Endothelial cell of umbilical vein (primary cell): ENCODE measurements at regions not wholly inside any gene's neighbourhood (a gene's known extent, or its start where the extent isn't known, plus 50 kb on each side); places are given as distances from the start of the nearest gene placed in this dataset.

Experiments used
- BruUV-seq: library from RNA; stranded (reverse); fragments of 400-500 nt; replicated peaks from 2 replicates; lab custom pipeline; 2021; lab: Mats Ljungman, UMichigan
- CTCF ChIA-PET: fragments of 300-600, 350-600 bp; sonication (Branson Sonifier 250); formaldehyde crosslinking; loops from one replicate; lab custom pipeline; 2021; ENCODE audit warnings: antibody characterized with exemption, inconsistent platforms; lab: Charles Lee
- POLR2A ChIA-PET: fragments of 300-600, 350-600 bp; sonication (Branson Sonifier 250); formaldehyde crosslinking; loops from one replicate; lab custom pipeline; 2021; ENCODE audit warnings: antibody characterized with exemption, inconsistent platforms; lab: Charles Lee
- DNase-seq: peaks from one replicate; pipeline ENCODE4 v3.0.0-alpha.2; 2011; ENCODE audit warnings: low read depth, low spot score
- FAIRE-seq: peaks from 2 replicates; lab custom pipeline; 2011; peaks lifted over from hg19 to GRCh38; lab: Jason Lieb, UNC
- H2AFZ ChIP-seq: 2 replicates; pipeline ENCODE4 v1.6.0; 2012; ENCODE audit warnings: low read depth, low read length, control low read depth, inconsistent platforms
- H3K27ac ChIP-seq: 2 replicates; pipeline ENCODE4 v1.5.1; 2011; ENCODE audit warnings: low read depth, mild to moderate bottlenecking, control low read depth, low read length, moderate library complexity; ENCODE audit not compliant: insufficient read depth
- H3K27me3 ChIP-seq, 2 experiments: 2 replicates each; pipeline versions ENCODE4 v1.6.0 to v1.6.1; 2011; ENCODE audit warnings: low read length in 2 of 2, mixed read lengths in 1 of 2; ENCODE audit not compliant: control insufficient read depth in 2 of 2, insufficient read depth in 2 of 2
- H3K36me3 ChIP-seq, 2 experiments: 2 replicates in 1 of 2; 3 replicates in 1 of 2; pipeline ENCODE4 v1.5.1; 2011; ENCODE audit warnings: low read length in 2 of 2, mild to moderate bottlenecking in 1 of 2, moderate library complexity in 1 of 2; ENCODE audit not compliant: control insufficient read depth in 2 of 2, insufficient read depth in 2 of 2; ENCODE audit errors: extremely low read depth in 1 of 2
- H3K4me1 ChIP-seq: 3 replicates; pipeline ENCODE4 v1.5.1; 2011; ENCODE audit warnings: mild to moderate bottlenecking, low read length; ENCODE audit not compliant: control insufficient read depth, insufficient read depth; ENCODE audit errors: extremely low read depth
- H3K4me2 ChIP-seq: 2 replicates; pipeline ENCODE4 v1.6.1; 2011; ENCODE audit warnings: low read length, control low read depth, mixed read lengths; ENCODE audit not compliant: insufficient read depth
- H3K4me3 ChIP-seq, 3 experiments: fragments of 200-600 bp in 1 of 3; sonication (generic), shearing (Covaris generic) in 1 of 3; replicated peaks in 1 of 3; 2 replicates each; pipeline ENCODE4 v1.5.1; 2011 to 2016; ENCODE audit warnings: control low read depth in 3 of 3, low read length in 3 of 3, mild to moderate bottlenecking in 2 of 3, inconsistent platforms in 1 of 3, low read depth in 1 of 3, moderate library complexity in 1 of 3; ENCODE audit not compliant: insufficient read depth in 1 of 3
- H3K79me2 ChIP-seq: 2 replicates; pipeline ENCODE4 v1.6.0; 2012; ENCODE audit warnings: low read length, inconsistent platforms; ENCODE audit not compliant: control insufficient read depth, insufficient read depth
- H3K9ac ChIP-seq: replicated peaks from 2 replicates; pipeline ENCODE3; 2011; ENCODE audit warnings: low read length, control low read depth; ENCODE audit not compliant: insufficient read depth; ENCODE audit errors: extremely low read depth
- H3K9me1 ChIP-seq: replicated peaks from 3 replicates; pipeline ENCODE4 v1.6.0; 2011; ENCODE audit warnings: mild to moderate bottlenecking, low read length; ENCODE audit not compliant: control insufficient read depth, insufficient read depth; ENCODE audit errors: extremely low read depth
- H3K9me3 ChIP-seq: replicated peaks from 2 replicates; pipeline ENCODE4 v1.5.1; 2012; ENCODE audit warnings: low read length, inconsistent platforms; ENCODE audit not compliant: control insufficient read depth, insufficient read depth
- H4K20me1 ChIP-seq: replicated peaks from 2 replicates; pipeline ENCODE3; 2011; ENCODE audit warnings: mild to moderate bottlenecking, low read length; ENCODE audit not compliant: control insufficient read depth, insufficient read depth; ENCODE audit errors: extremely low read depth
- EZH2 ChIP-seq: IDR thresholded peaks from 2 replicates; pipeline ENCODE4 v1.6.1; 2012; ENCODE audit warnings: borderline replicate concordance, low read depth, mild to moderate bottlenecking, moderate library complexity, low read length, inconsistent platforms; ENCODE audit not compliant: severe bottlenecking
- FOS ChIP-seq: IDR thresholded peaks from 2 replicates; pipeline ENCODE4 v1.6.1; 2011; ENCODE audit warnings: mild to moderate bottlenecking, low read length, moderate library complexity, borderline replicate concordance; ENCODE audit not compliant: insufficient read depth
- GATA2 ChIP-seq: IDR thresholded peaks from 2 replicates; pipeline ENCODE4 v1.7.0; 2011; ENCODE audit warnings: low read depth, mild to moderate bottlenecking, moderate library complexity, mixed read lengths, low read length; ENCODE audit not compliant: insufficient read length, insufficient read depth
- JUN ChIP-seq: IDR thresholded peaks from 2 replicates; pipeline ENCODE4 v1.6.1; 2011; ENCODE audit warnings: borderline replicate concordance, low read depth; ENCODE audit not compliant: insufficient read length, insufficient read depth
- MYC ChIP-seq: IDR thresholded peaks from one replicate; pipeline ENCODE4 v1.6.1; 2011; ENCODE audit warnings: mild to moderate bottlenecking, low read depth, low read length
- POLR2A ChIP-seq: IDR thresholded peaks from 2 replicates; pipeline ENCODE4 v1.6.1; 2012; ENCODE audit warnings: low read depth, mild to moderate bottlenecking, control low read depth, low read length
- POLR2AphosphoS5 ChIP-seq: IDR thresholded peaks from 2 replicates; pipeline ENCODE4 v1.6.1; 2012; ENCODE audit warnings: low read depth, mild to moderate bottlenecking, control low read depth, low read length, moderate library complexity; ENCODE audit not compliant: insufficient read depth
- dilution Hi-C: fragments of 300-500 bp; cut with MboI; formaldehyde crosslinking; loops from one replicate; pipeline ENCODE4 v1.15.0; 2019; ENCODE audit warnings: low sequenced_read_pairs; ENCODE audit not compliant: extremely low pct_ligation_motif_present
- intact Hi-C: fragments of 100-400 bp; cut with micrococcal nuclease; formaldehyde crosslinking; loops from one replicate; pipeline ENCODE4 v1.10.0; 2022
- TF ChIP-seq, protein P1 (sequence below): IDR thresholded peaks from 2 replicates; pipeline ENCODE4 v1.6.1; 2011; ENCODE audit not compliant: insufficient read depth, insufficient read length
- TF ChIP-seq, protein P2 (sequence below), 2 donors: IDR thresholded peaks; 1 replicate in 1 of 2; 2 replicates in 1 of 2; pipeline ENCODE4 v1.5.1; 2011; ENCODE audit warnings: low read length in 2 of 2, mild to moderate bottlenecking in 2 of 2, moderate library complexity in 2 of 2, control low read depth in 1 of 2, inconsistent platforms in 1 of 2, low read depth in 1 of 2; ENCODE audit not compliant: insufficient read depth in 1 of 2; ENCODE audit errors: extremely low read depth in 1 of 2

DNA sequence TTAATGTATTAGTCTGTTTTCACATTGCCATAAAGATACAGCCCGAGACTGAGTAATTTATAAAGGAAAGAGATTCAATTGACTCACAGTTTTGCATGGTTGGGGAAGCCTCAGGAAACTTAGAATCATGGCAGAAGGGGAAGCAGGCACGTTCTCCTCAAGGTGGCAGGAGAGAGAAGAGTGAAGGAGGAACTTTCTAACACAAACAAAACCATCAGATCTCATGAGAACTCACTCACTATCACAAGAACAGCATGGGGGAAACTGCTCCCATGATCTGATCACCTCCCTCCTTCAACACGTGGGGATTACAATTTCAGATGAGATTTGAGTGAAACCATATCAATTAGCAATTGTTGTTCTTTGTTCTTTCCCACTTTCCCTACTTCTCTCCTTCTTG lies 689.0 kb upstream of the SLITRK1 start:
- POLR2A ChIA-PET: no interaction called here
- intact Hi-C loops: no loop called here
- peaks cover 4% of the 10 kb centered on the region for H3K9me3 ChIP-seq
- BruUV-seq: no TSS peak
- no peak overlapping the region for H2AFZ ChIP-seq
- H3K36me3 ChIP-seq: no peaks in the 10 kb centered on the region
- H3K27me3 ChIP-seq: no peaks in the 10 kb centered on the region
- TF ChIP-seq MYC: no peak
- TF ChIP-seq, protein P1, sequence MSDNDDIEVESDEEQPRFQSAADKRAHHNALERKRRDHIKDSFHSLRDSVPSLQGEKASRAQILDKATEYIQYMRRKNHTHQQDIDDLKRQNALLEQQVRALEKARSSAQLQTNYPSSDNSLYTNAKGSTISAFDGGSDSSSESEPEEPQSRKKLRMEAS: no peak
- TF ChIP-seq FOS: no peak
- no peak for TF ChIP-seq POLR2A
- TF ChIP-seq, protein P2, sequence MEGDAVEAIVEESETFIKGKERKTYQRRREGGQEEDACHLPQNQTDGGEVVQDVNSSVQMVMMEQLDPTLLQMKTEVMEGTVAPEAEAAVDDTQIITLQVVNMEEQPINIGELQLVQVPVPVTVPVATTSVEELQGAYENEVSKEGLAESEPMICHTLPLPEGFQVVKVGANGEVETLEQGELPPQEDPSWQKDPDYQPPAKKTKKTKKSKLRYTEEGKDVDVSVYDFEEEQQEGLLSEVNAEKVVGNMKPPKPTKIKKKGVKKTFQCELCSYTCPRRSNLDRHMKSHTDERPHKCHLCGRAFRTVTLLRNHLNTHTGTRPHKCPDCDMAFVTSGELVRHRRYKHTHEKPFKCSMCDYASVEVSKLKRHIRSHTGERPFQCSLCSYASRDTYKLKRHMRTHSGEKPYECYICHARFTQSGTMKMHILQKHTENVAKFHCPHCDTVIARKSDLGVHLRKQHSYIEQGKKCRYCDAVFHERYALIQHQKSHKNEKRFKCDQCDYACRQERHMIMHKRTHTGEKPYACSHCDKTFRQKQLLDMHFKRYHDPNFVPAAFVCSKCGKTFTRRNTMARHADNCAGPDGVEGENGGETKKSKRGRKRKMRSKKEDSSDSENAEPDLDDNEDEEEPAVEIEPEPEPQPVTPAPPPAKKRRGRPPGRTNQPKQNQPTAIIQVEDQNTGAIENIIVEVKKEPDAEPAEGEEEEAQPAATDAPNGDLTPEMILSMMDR (IDR thresholded peaks at IDR 0.05; ENCODE audit: extremely low read depth in 1 of 2, insufficient read depth in 1 of 2, low read depth in 1 of 2, low read length in 2 of 2): no peak
- no peak for TF ChIP-seq EZH2
- no peak for TF ChIP-seq JUN
- no peak for TF ChIP-seq GATA2
- TF ChIP-seq POLR2AphosphoS5: no peak
- H3K27ac ChIP-seq: no peak overlapping the region
- H3K4me3 ChIP-seq: no peak overlapping the region
- H3K9ac ChIP-seq: no peak overlapping the region
- FAIRE-seq (no peak), DNase-seq (no peak)
- no peaks in the 10 kb centered on the region for H3K79me2 ChIP-seq
- H3K9me1 ChIP-seq: no peaks in the 10 kb centered on the region
- CTCF ChIA-PET: no interaction called here
- no peak overlapping the region for H3K4me2 ChIP-seq
- dilution Hi-C loops: no loop called here
- H3K4me1 ChIP-seq: no peaks in the 10 kb centered on the region
- no peaks in the 10 kb centered on the region for H4K20me1 ChIP-seq
